HK-2 (cell line): ENCODE measurements at regions not wholly inside any gene's neighbourhood (a gene's known extent, or its start where the extent isn't known, plus 50 kb on each side); places are given as distances from the start of the nearest gene placed in this dataset.

Source experiments
- DNase-seq: peaks from one replicate; pipeline ENCODE4 v3.0.0-alpha.2; 2018; ENCODE audit not compliant: unreplicated experiment

- no peak for DNase-seq
Measured at GRCh38 chr6:56716229-56716628, 73.5 kb upstream of the DST start.

GRCh38 chr6:56715741-56716140, 73.1 kb upstream of the DST start:
- no peak for DNase-seq

GRCh38 chr6:56714982-56715456, 72.3 kb upstream of the DST start:
- DNase-seq, result peak; percentile 57

- no peak for DNase-seq
Measured at GRCh38 chr6:56714273-56714672, 71.6 kb upstream of the DST start.

GRCh38 chr6:56713254-56713672, 70.6 kb upstream of the DST start:
- peak; percentile 68 for DNase-seq

GRCh38 chr6:56710967-56711366, 68.3 kb upstream of the DST start:
- DNase-seq, result no peak

- no peak for DNase-seq
Measured at GRCh38 chr6:56709650-56710049, 67.0 kb upstream of the DST start.

- no peak for DNase-seq
Measured at GRCh38 chr6:56708810-56709597, 66.3 kb upstream of the DST start.

GRCh38 chr6:56706981-56707726, 64.5 kb upstream of the DST start:
- DNase-seq, result no peak

GRCh38 chr6:56699066-56699654, 56.5 kb upstream of the DST start:
- no peak for DNase-seq

GRCh38 chr6:56695702-56696101, 53.0 kb upstream of the DST start:
- DNase-seq, result no peak

- no peak for DNase-seq
Measured at GRCh38 chr6:56694002-56694401, 51.3 kb upstream of the DST start.

- DNase-seq, result peak; percentile 48
Measured at GRCh38 chr6:56693246-56693607, 50.5 kb upstream of the DST start.

GRCh38 chr6:56692523-56693245, 50.0 kb upstream of the DST start:
- DNase-seq, result no peak
